Cerebellar cortex (tissue), 1 donor: ENCODE measurements at regions not wholly inside any gene's neighbourhood (a gene's known extent, or its start where the extent isn't known, plus 50 kb on each side); places are given as distances from the start of the nearest gene placed in this dataset.
"Not testable (repeated sequence)": the region's sequence is repeated elsewhere in the genome, so short reads cannot be mapped to it uniquely, and the experiment has no call there.

Source experiments
- DNase-seq: peaks from one replicate; pipeline ENCODE4 v3.0.0-alpha.2; 2015; ENCODE audit warnings: low spot score

- no peak for DNase-seq
These were observed 69.2 kb upstream of the GRID2 start for GRCh38 chr4:92234393-92235176.

DNA sequence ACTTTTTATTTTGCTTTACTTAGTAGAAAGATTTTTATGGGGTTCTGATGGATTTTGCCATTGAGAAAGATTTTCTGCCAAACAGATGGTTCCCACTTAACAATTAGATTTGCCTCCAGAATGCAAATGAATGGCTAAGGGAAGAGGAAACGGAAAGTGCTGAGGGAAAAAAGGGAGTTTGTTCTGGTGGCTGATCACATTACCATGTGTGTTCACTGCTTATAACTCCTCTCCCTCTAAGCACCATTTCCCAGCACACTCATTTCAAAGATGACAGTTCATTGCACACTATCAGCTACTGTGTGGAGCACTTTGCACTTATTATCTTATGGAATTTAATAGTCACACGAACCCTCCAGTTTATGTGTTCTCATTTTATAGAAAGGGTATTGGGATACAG, 68.0 kb upstream of the GRID2 start:
- no peak for DNase-seq

DNA sequence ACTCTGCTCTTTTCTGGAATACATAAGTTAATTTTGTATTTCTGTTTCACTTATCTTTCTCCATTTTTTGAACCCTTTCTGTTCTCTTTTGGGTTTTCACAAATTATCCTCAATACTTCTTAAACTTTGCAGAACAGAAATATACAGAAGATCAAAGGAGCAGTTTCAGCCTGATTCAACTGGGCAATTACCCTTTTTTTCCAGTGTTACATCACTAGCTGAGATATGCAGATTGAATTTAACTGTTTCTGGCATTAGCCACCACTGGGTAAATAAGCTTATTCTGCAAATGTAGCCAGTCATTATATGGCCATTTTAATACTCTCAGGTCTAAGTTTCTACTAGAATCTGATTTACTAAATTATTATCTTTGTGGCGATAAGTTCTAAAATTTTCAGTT, 66.9 kb upstream of the GRID2 start:
- DNase-seq: no peak

DNA sequence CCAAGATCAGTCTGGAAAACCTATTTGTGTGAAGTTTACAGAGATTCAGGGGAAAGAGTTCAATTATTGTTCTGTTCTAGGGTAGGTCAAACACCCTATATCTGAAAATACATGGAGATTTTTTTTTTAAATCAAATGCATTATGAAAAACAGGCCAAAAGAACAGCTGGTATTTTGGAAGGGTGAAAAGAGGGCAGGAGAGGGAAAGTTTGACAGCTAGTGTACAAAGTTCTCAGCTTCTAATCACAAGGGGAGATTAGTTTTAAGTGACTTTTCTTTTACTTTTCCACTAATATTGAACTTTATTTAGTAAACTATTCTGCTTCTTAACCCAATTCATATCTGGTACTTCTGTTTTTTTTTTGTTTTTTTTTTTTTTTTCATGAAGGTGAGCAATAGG, 66.2 kb upstream of the GRID2 start:
- no peak for DNase-seq

GRCh38 chr4:92241094-92241493, 62.7 kb upstream of the GRID2 start:
- no peak for DNase-seq

GRCh38 chr4:92246384-92246783, 57.4 kb upstream of the GRID2 start:
- no peak for DNase-seq

GRCh38 chr4:92249541-92249940, 54.2 kb upstream of the GRID2 start:
- DNase-seq: no peak

DNA sequence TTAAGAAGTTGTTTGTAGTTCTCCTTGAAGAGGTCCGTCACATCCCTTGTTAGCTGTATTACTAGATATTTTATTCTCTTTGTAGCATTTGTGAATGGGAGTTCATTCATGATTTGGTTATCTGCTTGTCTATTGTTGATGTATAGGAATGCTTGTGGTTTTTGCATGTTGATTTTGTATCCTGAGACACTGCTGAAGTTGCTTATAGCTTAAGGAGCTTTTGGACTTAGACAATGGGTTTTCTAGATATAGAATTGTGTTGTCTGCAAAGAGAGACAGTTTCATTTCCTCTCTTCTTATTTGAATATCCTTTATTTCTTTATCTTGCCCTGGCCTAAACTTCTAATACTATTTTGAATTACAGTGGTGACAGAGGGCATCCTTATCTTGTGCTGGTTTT, 52.1 kb upstream of the GRID2 start:
- DNase-seq: no peak

- DNase-seq: not testable (repeated sequence)
These were observed 51.4 kb upstream of the GRID2 start for GRCh38 chr4:92252358-92252757.

DNA sequence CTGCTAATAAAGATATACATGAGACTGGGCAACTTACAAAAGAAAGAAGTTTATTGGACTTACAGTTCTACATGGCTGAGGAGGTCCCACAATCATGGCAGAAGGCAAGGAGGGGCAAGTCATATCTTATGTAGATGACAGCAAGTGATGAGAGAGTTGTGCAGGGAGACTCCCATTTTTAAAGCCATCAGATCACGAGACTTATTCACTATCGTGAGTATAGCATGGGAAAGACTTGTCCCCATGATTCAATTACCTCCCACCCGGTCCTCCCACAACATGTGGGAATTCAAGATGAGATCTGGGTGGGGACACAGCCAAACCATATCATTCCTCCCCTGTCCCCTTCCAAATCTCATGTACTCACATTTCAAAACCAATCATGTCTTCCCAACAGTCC, 50.9 kb upstream of the GRID2 start:
- DNase-seq: no peak

DNA sequence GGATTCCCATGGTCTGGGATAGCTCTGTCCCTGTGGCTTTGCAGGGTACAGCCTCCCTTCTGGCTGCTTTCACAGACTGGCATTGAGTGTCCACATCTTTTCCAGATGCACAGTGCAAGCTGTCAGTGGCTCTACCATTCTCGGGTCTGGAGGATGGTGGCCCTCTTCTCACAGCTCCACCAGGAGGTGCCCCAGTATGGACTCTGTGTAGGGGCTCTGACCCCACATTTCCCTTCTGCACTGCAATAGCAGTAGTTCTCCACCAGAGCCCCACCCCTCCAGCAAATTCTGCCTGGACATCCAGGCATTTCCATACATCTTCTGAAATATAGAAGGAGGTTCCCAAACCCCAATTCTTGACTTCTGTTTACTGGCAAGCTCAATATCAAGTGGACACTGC, 50.2 kb upstream of the GRID2 start:
- no peak for DNase-seq
